HEK293 (cell line): ENCODE measurements at regions not wholly inside any gene's neighbourhood (a gene's known extent, or its start where the extent isn't known, plus 50 kb on each side); places are given as distances from the start of the nearest gene placed in this dataset.

Experiments
- CTCF ChIA-PET: fragments of 350-600 bp; formaldehyde crosslinking; extraction: SDS; loops from one replicate; lab custom pipeline; 2021; ENCODE audit warnings: antibody characterized with exemption; lab: Yijun Ruan, JAX
- POLR2A ChIA-PET: fragments of 300-600 bp; formaldehyde crosslinking; extraction: SDS; loops from one replicate; lab custom pipeline; 2020; ENCODE audit warnings: antibody characterized with exemption, inconsistent platforms; lab: Yijun Ruan, JAX
- H3K27ac ChIP-seq: fragments of 200-500 bp; sonication (Bioruptor generic); 2 replicates; pipeline ENCODE4 v1.5.1; 2014; ENCODE audit warnings: low read depth, low read length, control low read depth, inconsistent platforms; ENCODE audit errors: extremely low read depth
- H3K36me3 ChIP-seq, 2 experiments: fragments of 200-500 bp in 1 of 2; sonication (Bioruptor generic) in 1 of 2; 1 replicate in 1 of 2; 2 replicates in 1 of 2; pipeline ENCODE4 v1.5.1; 2014 to 2017; ENCODE audit warnings: inconsistent platforms in 2 of 2, low read length in 2 of 2; ENCODE audit not compliant: control insufficient read depth in 2 of 2, insufficient read depth in 1 of 2
- H3K4me1 ChIP-seq: fragments of 200-500 bp; sonication (Bioruptor generic); 2 replicates; pipeline ENCODE4 v1.5.1; 2014; ENCODE audit warnings: mild to moderate bottlenecking, low read length, inconsistent platforms; ENCODE audit not compliant: control insufficient read depth, insufficient read depth
- H3K4me3 ChIP-seq: 2 replicates; pipeline ENCODE4 v1.5.1; 2011; ENCODE audit warnings: low read depth, mild to moderate bottlenecking, control low read depth, low read length, moderate library complexity
- H3K9me3 ChIP-seq: fragments of 200-500 bp; sonication (Bioruptor generic); 2 replicates; pipeline ENCODE4 v1.5.1; 2014; ENCODE audit warnings: low read depth, low read length, inconsistent platforms; ENCODE audit not compliant: control insufficient read depth, insufficient read depth
- ELK4 ChIP-seq: IDR thresholded peaks from 2 replicates; pipeline ENCODE4 v1.6.1; 2011; ENCODE audit warnings: mild to moderate bottlenecking, low read depth, low read length, borderline replicate concordance
- HOXC10 ChIP-seq: sonication (generic); formaldehyde crosslinking; IDR thresholded peaks from 2 replicates; pipeline ENCODE4 v1.8.1; 2023; ENCODE audit warnings: mild to moderate bottlenecking, missing genetic modification reagents
- KLF17 ChIP-seq: fragments of 450-650 bp; formaldehyde crosslinking; IDR thresholded peaks from 2 replicates; pipeline ENCODE4 v1.5.1; 2016; ENCODE audit warnings: missing biosample characterization, missing genetic modification characterization
- OSR2 ChIP-seq: fragments of 450-650 bp; formaldehyde crosslinking; IDR thresholded peaks from 2 replicates; pipeline ENCODE4 v1.5.1; 2016; ENCODE audit warnings: missing biosample characterization, missing genetic modification characterization
- PATZ1 ChIP-seq: fragments of 450-650 bp; formaldehyde crosslinking; IDR thresholded peaks from 2 replicates; pipeline ENCODE4 v1.5.1; 2016; ENCODE audit warnings: missing biosample characterization, missing genetic modification characterization
- PRDM1 ChIP-seq: fragments of 450-650 bp; formaldehyde crosslinking; IDR thresholded peaks from 2 replicates; pipeline ENCODE4; 2016; ENCODE audit warnings: missing biosample characterization, missing genetic modification characterization
- PRDM6 ChIP-seq: fragments of 450-650 bp; formaldehyde crosslinking; IDR thresholded peaks from 2 replicates; pipeline ENCODE4 v1.5.1; 2017; ENCODE audit warnings: missing biosample characterization, missing genetic modification characterization
- SP2 ChIP-seq: fragments of 450-650 bp; formaldehyde crosslinking; IDR thresholded peaks from 2 replicates; pipeline ENCODE4 v1.5.1; 2016; ENCODE audit warnings: missing biosample characterization, missing genetic modification characterization
- ZBTB6 ChIP-seq: fragments of 450-650 bp; formaldehyde crosslinking; IDR thresholded peaks from 2 replicates; pipeline ENCODE4 v1.5.1; 2017; ENCODE audit warnings: missing biosample characterization, missing genetic modification characterization
- ZFP41 ChIP-seq: fragments of 450-650 bp; formaldehyde crosslinking; IDR thresholded peaks from 2 replicates; pipeline ENCODE4 v1.5.1; 2016; ENCODE audit warnings: missing biosample characterization, missing genetic modification characterization, borderline replicate concordance
- ZIC2 ChIP-seq: fragments of 450-650 bp; formaldehyde crosslinking; IDR thresholded peaks from 2 replicates; pipeline ENCODE4 v1.5.1; 2016; ENCODE audit warnings: missing biosample characterization, missing genetic modification characterization
- ZNF112 ChIP-seq: fragments of 450-650 bp; formaldehyde crosslinking; IDR thresholded peaks from 2 replicates; pipeline ENCODE4 v1.5.0; 2017; ENCODE audit warnings: missing biosample characterization, missing genetic modification characterization
- ZNF138 ChIP-seq: fragments of 450-650 bp; formaldehyde crosslinking; IDR thresholded peaks from 2 replicates; pipeline ENCODE4 v1.5.1; 2016; ENCODE audit warnings: missing biosample characterization, missing genetic modification characterization, borderline replicate concordance
- ZNF2 ChIP-seq: fragments of 450-650 bp; formaldehyde crosslinking; IDR thresholded peaks from 2 replicates; pipeline ENCODE4 v1.5.1; 2016; ENCODE audit warnings: missing biosample characterization, missing genetic modification characterization
- ZNF26 ChIP-seq: fragments of 450-650 bp; formaldehyde crosslinking; IDR thresholded peaks from 2 replicates; pipeline ENCODE4 v1.5.1; 2016; ENCODE audit warnings: missing biosample characterization, missing genetic modification characterization
- ZNF350 ChIP-seq: fragments of 450-650 bp; formaldehyde crosslinking; IDR thresholded peaks from 2 replicates; pipeline ENCODE4 v1.5.0; 2017; ENCODE audit warnings: missing biosample characterization, mild to moderate bottlenecking, missing genetic modification characterization
- ZNF423 ChIP-seq: fragments of 450-650 bp; formaldehyde crosslinking; IDR thresholded peaks from 2 replicates; pipeline ENCODE4 v1.5.1; 2016; ENCODE audit warnings: missing biosample characterization, missing genetic modification characterization
- ZNF433 ChIP-seq: fragments of 450-650 bp; formaldehyde crosslinking; IDR thresholded peaks from 2 replicates; pipeline ENCODE4 v1.5.1; 2016; ENCODE audit warnings: missing biosample characterization, missing genetic modification characterization, low read depth
- ZNF488 ChIP-seq: fragments of 450-650 bp; formaldehyde crosslinking; IDR thresholded peaks from 2 replicates; pipeline ENCODE4 v1.5.1; 2016; ENCODE audit warnings: missing biosample characterization, missing genetic modification characterization
- ZNF529 ChIP-seq: fragments of 450-650 bp; formaldehyde crosslinking; IDR thresholded peaks from 2 replicates; pipeline ENCODE4 v1.5.1; 2017; ENCODE audit warnings: missing genetic modification characterization, missing biosample characterization; ENCODE audit not compliant: insufficient replicate concordance
- ZNF561 ChIP-seq: fragments of 450-650 bp; IDR thresholded peaks from 2 replicates; pipeline ENCODE4 v1.5.1; 2018; ENCODE audit warnings: missing biosample characterization, missing genetic modification characterization, borderline replicate concordance
- ZNF626 ChIP-seq: fragments of 450-650 bp; sonication (Bioruptor Pico); formaldehyde crosslinking; IDR thresholded peaks from 2 replicates; pipeline ENCODE4 v1.5.1; 2018; ENCODE audit warnings: missing biosample characterization, missing genetic modification characterization, inconsistent platforms
- ZNF664 ChIP-seq: fragments of 450-650 bp; formaldehyde crosslinking; IDR thresholded peaks from 2 replicates; pipeline ENCODE4 v1.5.1; 2016; ENCODE audit warnings: missing biosample characterization, missing genetic modification characterization
- ZNF677 ChIP-seq: fragments of 450-650 bp; IDR thresholded peaks from 2 replicates; pipeline ENCODE4 v1.5.0; 2018; ENCODE audit warnings: missing biosample characterization, mild to moderate bottlenecking, missing genetic modification characterization, moderate library complexity
- ZNF701 ChIP-seq: fragments of 450-650 bp; formaldehyde crosslinking; IDR thresholded peaks from 2 replicates; pipeline ENCODE4 v1.5.1; 2016; ENCODE audit warnings: missing biosample characterization, missing genetic modification characterization
- ZNF843 ChIP-seq: fragments of 450-650 bp; formaldehyde crosslinking; IDR thresholded peaks from 2 replicates; pipeline ENCODE4 v1.5.1; 2016; ENCODE audit warnings: missing biosample characterization, missing genetic modification characterization

GRCh38 chr15:60091911-60092310 lies 87.8 kb downstream of the FOXB1 start:
- ChIA-PET CTCF (no interaction called here), POLR2A (no interaction called here)
- Histone ChIP-seq H3K9me3 (no peaks in the 10 kb centered on the region), H3K4me1 (no peaks in the 10 kb centered on the region), H3K36me3 (no peaks in the 10 kb centered on the region), H3K4me3 (no peak overlapping the region), H3K27ac (no peak overlapping the region)
- TF ChIP-seq PRDM6 = no peak
- TF ChIP-seq ZNF701 (tag by site-specific recombination) = no peak
- TF ChIP-seq ZNF529 (tag by site-specific recombination) = no peak
- TF ChIP-seq ZNF423 = no peak
- no peak for TF ChIP-seq HOXC10 (CRISPR knock-in tag)
- TF ChIP-seq ZNF626 = no peak
- TF ChIP-seq ZNF2 (tag by site-specific recombination) = no peak
- TF ChIP-seq ZNF138 (tag by site-specific recombination) = no peak
- TF ChIP-seq SP2 = no peak
- no peak for TF ChIP-seq ELK4
- no peak for TF ChIP-seq ZBTB6 (tag by site-specific recombination)

GRCh38 chr15:60093273-60094067 lies 89.4 kb downstream of the FOXB1 start:
- Histone ChIP-seq H3K4me1 (no peaks in the 10 kb centered on the region), H3K4me3 (no peak overlapping the region), H3K36me3 (no peaks in the 10 kb centered on the region), H3K27ac (no peak overlapping the region), H3K9me3 (no peaks in the 10 kb centered on the region)
- ChIA-PET CTCF (interaction anchor here (0.6 to 0.8 kb wide), 2 partner anchors 22 to 24 kb away, joined by 3 read pairs; no protein-coding TSS in a partner anchor), POLR2A (no interaction called here)
- TF ChIP-seq KLF17 (tag by site-specific recombination) = no peak
- TF ChIP-seq OSR2 (tag by site-specific recombination) = peak; percentile 63
- no peak for TF ChIP-seq ZNF350
- TF ChIP-seq ZNF26 (tag by site-specific recombination) = no peak
- no peak for TF ChIP-seq ZNF664 (tag by site-specific recombination)
- TF ChIP-seq ZFP41 (tag by site-specific recombination) = no peak
- no peak for TF ChIP-seq PATZ1 (tag by site-specific recombination)
- no peak for TF ChIP-seq PRDM1
- TF ChIP-seq ZNF677 (tag by site-specific recombination) = no peak
- TF ChIP-seq ZNF561 = no peak
- TF ChIP-seq ZNF112 (tag by site-specific recombination) = no peak
- TF ChIP-seq ZIC2 (tag by site-specific recombination) = peak; percentile 29; the same call in 1 of the 2 replicates
- 0 out of 2 replicates have a peak, but pooled peaks have one; percentile 26 for TF ChIP-seq ZNF843 (tag by site-specific recombination)
- TF ChIP-seq ZNF433 (tag by site-specific recombination) = no peak
- peak; percentile 38; the same call in 1 of the 2 replicates for TF ChIP-seq ZNF488
